ENCODE measurements at regions not wholly inside any gene's neighbourhood (a gene's known extent, or its start where the extent isn't known, plus 50 kb on each side); places are given as distances from the start of the nearest gene placed in this dataset.
"Not testable (repeated sequence)": the region's sequence is repeated elsewhere in the genome, so short reads cannot be mapped to it uniquely, and the experiment has no call there.

DNA sequence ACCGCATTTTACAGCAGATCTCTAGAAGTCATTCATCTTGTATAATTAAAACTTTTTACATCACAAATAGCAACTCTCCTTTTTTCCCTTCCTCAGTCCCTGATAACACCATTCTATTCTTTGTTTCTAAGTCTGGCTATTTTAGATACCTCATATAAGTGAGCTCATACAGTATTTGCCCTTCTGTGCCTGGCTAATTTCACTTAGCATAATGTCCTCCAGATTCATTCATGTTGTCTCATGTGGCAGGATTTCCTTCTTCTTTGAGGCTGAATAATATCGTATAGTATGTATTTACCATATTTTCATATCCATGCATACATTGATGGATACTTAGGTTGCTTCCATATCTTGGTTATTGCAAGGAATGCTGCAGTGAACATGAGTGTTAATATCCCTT lies 362.0 kb downstream of the RFC3 start:
- H3K9me3 Mint-ChIP-seq = peaks cover 0 to 6% (median 0%) of the 10 kb centered on the region in 9 donors
- H3K4me3 Mint-ChIP-seq = no peak overlapping the region
- no peak for DNase-seq
- peaks cover 2 to 15% (median 5%) of the 10 kb centered on the region in 5 donors for H3K27me3 Mint-ChIP-seq
- H3K4me1 Mint-ChIP-seq = no peaks in the 10 kb centered on the region
- H3K36me3 Mint-ChIP-seq = no peaks in the 10 kb centered on the region
- H3K27ac Mint-ChIP-seq = no peak overlapping the region
- POLR2A ChIA-PET = no interaction called here
- no peak for ATAC-seq

GRCh38 chr13:34181256-34181655 lies 363.3 kb downstream of the RFC3 start:
- ATAC-seq, H3K4me1 Mint-ChIP-seq, H3K4me3 Mint-ChIP-seq, H3K36me3 Mint-ChIP-seq, H3K27ac Mint-ChIP-seq, POLR2A ChIA-PET, H3K9me3 Mint-ChIP-seq, DNase-seq: not testable (repeated sequence)
- H3K27me3 Mint-ChIP-seq = peaks cover 2 to 15% (median 5%) of the 10 kb centered on the region in 5 donors

DNA sequence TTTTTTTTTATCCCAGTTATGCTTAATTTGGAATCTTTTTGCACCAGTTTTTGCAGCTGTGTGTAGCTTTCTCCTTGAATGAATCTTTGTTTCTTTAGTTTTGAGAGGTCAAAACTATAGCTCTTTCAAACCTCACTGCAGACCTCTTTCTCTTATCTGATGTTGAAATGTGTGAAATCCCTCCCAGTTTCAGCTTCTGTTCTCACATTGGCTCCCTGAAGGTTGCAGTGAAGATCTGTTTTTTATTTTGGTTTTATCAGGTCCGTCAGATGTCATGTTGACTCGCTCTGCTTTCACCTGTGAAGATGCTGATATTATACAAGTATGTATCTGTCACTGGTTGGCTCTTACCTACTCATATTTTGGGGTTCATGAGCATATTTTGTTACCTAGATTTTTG lies 372.0 kb downstream of the RFC3 start:
- POLR2A ChIA-PET = no interaction called here
- peaks cover 0 to 5% (median 0%) of the 10 kb centered on the region in 5 donors for H3K27me3 Mint-ChIP-seq
- no peak for DNase-seq
- H3K4me3 Mint-ChIP-seq = no peak overlapping the region
- no peaks in the 10 kb centered on the region for H3K36me3 Mint-ChIP-seq
- H3K4me1 Mint-ChIP-seq = no peaks in the 10 kb centered on the region
- peaks cover 0 to 17% (median 6%) of the 10 kb centered on the region in 9 donors for H3K9me3 Mint-ChIP-seq
- no peak overlapping the region for H3K27ac Mint-ChIP-seq
- no peak for ATAC-seq

DNA sequence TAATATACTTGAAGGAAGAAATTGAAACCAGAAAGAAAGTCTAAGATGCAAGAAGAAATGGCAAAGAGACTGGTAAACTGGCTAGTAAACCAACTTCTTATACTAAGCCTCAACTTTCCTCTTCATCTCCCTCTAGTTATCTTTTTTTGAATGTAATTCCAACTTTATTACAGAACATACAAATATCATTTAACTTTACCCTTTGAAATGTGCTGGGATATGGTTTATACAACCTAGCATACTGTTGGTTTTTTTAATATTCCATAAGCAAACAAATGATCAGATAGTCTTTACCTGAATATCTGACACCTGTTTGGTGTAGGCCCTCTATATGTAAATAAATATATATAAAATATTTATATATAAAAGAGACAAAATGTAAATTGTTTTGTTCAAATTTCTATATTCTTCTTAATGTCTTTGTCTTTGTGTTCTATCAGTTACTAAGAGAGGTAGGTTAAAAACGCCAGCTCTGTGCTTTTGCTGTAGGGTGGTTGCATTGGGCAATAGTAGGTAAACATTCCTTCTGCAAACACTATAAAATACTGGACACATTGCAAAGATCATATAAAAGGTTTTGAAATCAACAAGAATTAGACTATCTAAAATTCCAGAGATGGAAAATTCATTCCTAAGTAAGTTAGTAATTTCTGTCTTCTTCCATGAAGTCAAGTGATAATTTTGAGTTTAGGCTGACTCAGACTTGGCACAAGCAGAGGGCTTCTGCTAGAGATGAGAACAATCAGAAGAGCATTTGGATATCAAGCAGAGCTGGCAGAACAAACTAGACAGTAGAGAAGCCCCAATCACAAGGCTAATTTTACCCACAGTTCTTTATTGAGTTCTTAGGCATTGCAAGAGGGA lies 383.3 kb downstream of the RFC3 start:
- no peak for ATAC-seq
- POLR2A ChIA-PET = no interaction called here
- peaks cover 0 to 1% (median 0%) of the 10 kb centered on the region in 5 donors for H3K27me3 Mint-ChIP-seq

GRCh38 chr13:34207334-34207733 lies 389.4 kb downstream of the RFC3 start:
- peaks cover 0 to 3% (median 0%) of the 10 kb centered on the region in 5 donors for H3K27me3 Mint-ChIP-seq
- no peaks in the 10 kb centered on the region for H3K36me3 Mint-ChIP-seq
- no peak overlapping the region for H3K27ac Mint-ChIP-seq
- no peak overlapping the region for H3K4me3 Mint-ChIP-seq
- DNase-seq (no peak), ATAC-seq (no peak)
- H3K9me3 Mint-ChIP-seq = peaks cover 0 to 18% (median 0%) of the 10 kb centered on the region in 9 donors
- POLR2A ChIA-PET = no interaction called here
- H3K4me1 Mint-ChIP-seq = no peaks in the 10 kb centered on the region

More for the DNA sequence above, 383.3 kb downstream of the RFC3 start:
- no peaks in the 10 kb centered on the region for H3K4me1 Mint-ChIP-seq
- no peaks in the 10 kb centered on the region for H3K36me3 Mint-ChIP-seq
- DNase-seq = no peak
- peaks cover 0 to 18% (median 2%) of the 10 kb centered on the region in 9 donors for H3K9me3 Mint-ChIP-seq
- no peak overlapping the region for H3K27ac Mint-ChIP-seq
- H3K4me3 Mint-ChIP-seq = no peak overlapping the region

GRCh38 chr13:34207872-34208271 lies 389.9 kb downstream of the RFC3 start:
- Mint-ChIP-seq H3K4me3 (no peak overlapping the region), H3K9me3 (peaks cover 0 to 18% (median 0%) of the 10 kb centered on the region in 9 donors), H3K4me1 (no peaks in the 10 kb centered on the region), H3K36me3 (no peaks in the 10 kb centered on the region), H3K27ac (no peak overlapping the region), H3K27me3 (peaks cover 0 to 3% (median 0%) of the 10 kb centered on the region in 5 donors)
- ATAC-seq (no peak), DNase-seq (no peak)
- POLR2A ChIA-PET = no interaction called here

DNA sequence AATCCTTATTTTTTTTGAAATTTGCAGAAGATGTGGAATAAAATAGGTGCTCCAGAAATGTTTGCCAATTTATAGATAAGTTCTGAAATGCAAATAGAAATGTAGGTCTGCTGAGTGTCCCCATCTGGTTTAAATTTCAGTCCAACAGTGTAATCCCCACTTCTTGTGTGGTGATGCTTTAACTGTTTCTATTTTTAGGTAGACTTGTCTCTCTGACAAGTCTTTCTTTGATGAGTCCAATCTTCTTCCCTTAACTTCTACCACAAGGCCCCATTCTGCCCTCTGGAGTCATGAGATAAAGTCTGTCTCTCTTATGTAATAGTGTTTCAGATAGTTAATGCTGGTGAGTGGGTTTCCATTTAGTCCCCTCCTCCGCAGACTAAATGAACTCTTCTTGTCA lies 390.4 kb downstream of the RFC3 start:
- peaks cover 0 to 18% (median 0%) of the 10 kb centered on the region in 9 donors for H3K9me3 Mint-ChIP-seq
- H3K4me1 Mint-ChIP-seq = no peaks in the 10 kb centered on the region

DNA sequence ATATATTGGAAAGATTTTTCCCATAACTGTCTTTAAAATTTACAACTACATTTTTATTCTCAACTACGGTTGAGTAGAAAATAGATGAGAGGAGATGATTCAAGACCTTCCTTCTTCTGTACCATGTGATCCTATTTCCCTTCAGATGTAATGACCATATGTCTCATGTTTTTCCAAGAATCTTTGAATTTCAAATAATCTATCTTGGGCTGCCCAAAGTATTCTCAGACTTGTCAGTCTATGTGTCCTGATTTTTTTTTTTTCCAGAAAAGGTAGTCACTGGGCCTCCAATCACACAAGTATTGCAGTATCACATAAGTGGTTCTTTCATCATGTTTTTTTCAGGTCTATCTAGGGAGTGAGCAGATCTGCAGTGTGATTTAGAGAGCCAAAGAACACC lies 392.4 kb downstream of the RFC3 start:
- H3K4me1 Mint-ChIP-seq = no peaks in the 10 kb centered on the region
- H3K9me3 Mint-ChIP-seq = peaks cover 0 to 16% (median 0%) of the 10 kb centered on the region in 9 donors
- peaks cover 0 to 3% (median 0%) of the 10 kb centered on the region in 5 donors for H3K27me3 Mint-ChIP-seq
- H3K27ac Mint-ChIP-seq = no peak overlapping the region
- H3K36me3 Mint-ChIP-seq = no peaks in the 10 kb centered on the region
- ATAC-seq = no peak
- DNase-seq = no peak
- H3K4me3 Mint-ChIP-seq = no peak overlapping the region
- POLR2A ChIA-PET = interaction anchor here (0.7 kb wide), 1 partner anchor 831 kb away, joined by 3 read pairs; no protein-coding TSS in a partner anchor

More for the DNA sequence above, 390.4 kb downstream of the RFC3 start:
- Mint-ChIP-seq H3K4me3 (no peak overlapping the region), H3K27me3 (peaks cover 0 to 3% (median 0%) of the 10 kb centered on the region in 5 donors), H3K36me3 (no peaks in the 10 kb centered on the region), H3K27ac (no peak overlapping the region)
- ATAC-seq (no peak), DNase-seq (no peak)
- POLR2A ChIA-PET = no interaction called here

DNA sequence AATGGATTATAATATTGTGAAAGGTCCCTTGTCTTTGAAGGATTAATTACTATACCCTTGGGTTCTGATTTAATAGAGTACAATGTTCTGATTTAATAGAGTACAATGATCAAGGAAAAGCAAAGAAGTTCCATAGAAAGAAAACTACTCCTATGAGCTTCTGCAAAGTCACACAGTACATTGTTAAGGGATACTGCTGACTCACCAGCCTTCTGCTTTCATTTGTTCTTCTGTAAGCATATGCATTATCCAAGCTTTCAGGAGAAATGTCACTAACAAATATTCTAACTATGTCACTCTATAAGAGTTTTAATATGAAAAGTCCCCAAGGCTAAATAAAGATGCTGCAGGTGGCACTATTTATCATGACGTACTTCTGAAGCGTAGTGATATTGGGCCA lies 396.7 kb downstream of the RFC3 start:
- Mint-ChIP-seq H3K9me3 (peaks cover 0 to 12% (median 0%) of the 10 kb centered on the region in 9 donors), H3K36me3 (no peaks in the 10 kb centered on the region), H3K4me3 (no peak overlapping the region), H3K27ac (no peak overlapping the region), H3K4me1 (no peaks in the 10 kb centered on the region), H3K27me3 (peaks cover 0 to 3% (median 0%) of the 10 kb centered on the region in 5 donors)
- POLR2A ChIA-PET = no interaction called here
- ATAC-seq (no peak), DNase-seq (no peak)

DNA sequence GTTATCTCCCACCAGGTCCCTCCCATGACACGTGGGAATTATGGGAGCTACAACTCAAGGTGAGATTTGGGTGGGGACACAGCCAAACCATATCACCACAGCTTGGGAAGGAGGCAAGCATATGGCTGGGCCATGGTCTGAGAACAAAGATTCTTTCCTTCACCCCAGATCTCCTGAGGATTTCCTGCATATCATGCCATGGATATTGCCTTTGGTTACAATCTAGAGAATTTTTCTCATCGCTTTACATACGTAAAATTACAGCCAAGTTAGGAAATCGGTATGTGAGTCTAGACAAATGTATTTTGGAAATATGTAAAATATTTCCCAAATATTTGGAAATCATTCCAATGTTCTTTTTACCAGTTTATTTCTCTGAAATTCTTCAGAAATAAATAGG lies 398.3 kb downstream of the RFC3 start:
- H3K27me3 Mint-ChIP-seq = peaks cover 0 to 2% (median 0%) of the 10 kb centered on the region in 5 donors
- no peak for DNase-seq
- H3K4me1 Mint-ChIP-seq = no peaks in the 10 kb centered on the region
- POLR2A ChIA-PET = no interaction called here
- H3K4me3 Mint-ChIP-seq = no peak overlapping the region
- no peak for ATAC-seq
- no peaks in the 10 kb centered on the region for H3K36me3 Mint-ChIP-seq
- no peak overlapping the region for H3K27ac Mint-ChIP-seq
- peaks cover 0 to 6% (median 0%) of the 10 kb centered on the region in 9 donors for H3K9me3 Mint-ChIP-seq

DNA sequence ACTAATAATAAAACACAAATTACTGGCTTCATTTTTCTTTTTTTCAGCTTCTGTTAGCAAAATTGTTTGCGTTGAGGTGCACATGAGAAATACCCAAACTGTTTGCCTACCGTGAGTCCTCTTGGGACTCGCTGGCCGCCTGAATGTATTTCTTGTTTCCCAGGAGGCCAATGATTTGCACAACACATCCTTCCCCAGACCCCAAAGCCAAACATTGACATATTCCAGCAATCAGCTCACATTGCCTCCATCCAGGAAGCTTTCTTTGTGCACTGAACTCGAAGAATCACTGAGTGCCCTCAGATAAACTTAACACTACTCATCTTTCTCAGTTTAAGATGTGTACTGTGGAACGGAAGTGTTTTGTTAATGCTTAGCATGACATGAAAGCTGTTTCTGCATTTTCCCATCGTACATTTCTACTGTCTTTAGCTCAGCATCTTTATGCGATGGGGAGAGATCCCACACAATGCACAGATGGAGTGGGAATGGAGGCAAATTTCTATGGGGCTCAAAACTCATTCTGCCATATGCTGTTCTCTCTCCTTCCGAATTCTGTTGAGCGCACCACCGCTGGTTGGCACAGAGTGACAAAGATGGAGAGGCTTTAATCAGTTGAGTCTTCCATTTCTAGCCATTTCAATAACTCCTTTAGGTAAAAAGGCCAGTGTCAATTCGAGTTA lies 399.5 kb downstream of the RFC3 start:
- H3K27me3 Mint-ChIP-seq = peaks cover 0 to 2% (median 0%) of the 10 kb centered on the region in 5 donors
- no peak overlapping the region for H3K27ac Mint-ChIP-seq
- DNase-seq (no peak), ATAC-seq (no peak)
- H3K4me1 Mint-ChIP-seq = no peaks in the 10 kb centered on the region
- POLR2A ChIA-PET = no interaction called here
- H3K4me3 Mint-ChIP-seq = no peak overlapping the region
- peaks cover 0 to 7% (median 0%) of the 10 kb centered on the region in 9 donors for H3K9me3 Mint-ChIP-seq
- no peaks in the 10 kb centered on the region for H3K36me3 Mint-ChIP-seq

- DNase-seq = no peak
- Mint-ChIP-seq H3K27me3 (peaks cover 0 to 2% (median 0%) of the 10 kb centered on the region in 5 donors), H3K4me1 (no peaks in the 10 kb centered on the region), H3K9me3 (peaks cover 0 to 12% (median 1%) of the 10 kb centered on the region in 9 donors), H3K27ac (no peak overlapping the region), H3K36me3 (no peaks in the 10 kb centered on the region), H3K4me3 (no peak overlapping the region)
- ATAC-seq = no peak
- POLR2A ChIA-PET = no interaction called here
Measured at GRCh38 chr13:34223984-34224383, 406.0 kb downstream of the RFC3 start.

DNA sequence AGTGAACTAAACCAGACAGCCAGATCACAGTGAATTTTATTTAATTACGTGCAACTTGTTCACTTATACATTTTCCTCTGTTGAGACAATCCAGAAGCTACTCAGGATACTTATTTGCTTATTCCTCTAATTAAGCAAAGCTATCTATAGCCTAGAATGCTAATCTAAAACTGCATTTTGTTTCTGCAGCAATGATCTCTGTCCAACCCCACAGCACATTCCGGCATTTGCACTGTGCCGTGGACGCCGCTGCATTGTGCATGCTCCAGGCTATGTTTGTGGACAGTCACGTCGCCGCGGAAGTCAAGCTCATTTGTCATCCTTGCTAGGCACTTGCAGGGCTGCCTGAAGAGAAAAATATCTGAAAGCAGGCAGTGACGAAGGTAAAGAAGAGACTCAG lies 406.9 kb downstream of the RFC3 start:
- Mint-ChIP-seq H3K9me3 (peaks cover 0 to 14% (median 2%) of the 10 kb centered on the region in 9 donors), H3K4me1 (no peaks in the 10 kb centered on the region), H3K27me3 (peaks cover 0 to 2% (median 0%) of the 10 kb centered on the region in 5 donors), H3K4me3 (no peak overlapping the region), H3K27ac (no peak overlapping the region), H3K36me3 (no peaks in the 10 kb centered on the region)
- DNase-seq (no peak), ATAC-seq (no peak)
- POLR2A ChIA-PET = no interaction called here

Data from naive thymus-derived CD8-positive, alpha-beta T cell (primary cell).